Smooth muscle cell (in vitro differentiated cells): ENCODE measurements at regions not wholly inside any gene's neighbourhood (a gene's known extent, or its start where the extent isn't known, plus 50 kb on each side); places are given as distances from the start of the nearest gene placed in this dataset.

Experiments
- DNase-seq: peaks from one replicate; lab custom pipeline; 2025; ENCODE audit not compliant: unreplicated experiment; lab: John Stamatoyannopoulos, UW
- H2AFZ ChIP-seq: fragments of 200-600 bp; sonication (generic); 2 replicates; pipeline ENCODE4 v1.6.0; 2016; ENCODE audit warnings: antibody characterized with exemption, low read depth, mild to moderate bottlenecking
- H3F3A ChIP-seq: fragments of 200-600 bp; sonication (generic); 2 replicates; pipeline ENCODE4 v1.6.0; 2017; ENCODE audit warnings: antibody characterized with exemption, low read depth
- H3K27ac ChIP-seq: fragments of 200-600 bp; sonication (generic); 2 replicates; pipeline ENCODE4 v1.5.1; 2016; ENCODE audit warnings: low read depth, mild to moderate bottlenecking
- H3K27me3 ChIP-seq: fragments of 200-600 bp; sonication (generic); 2 replicates; pipeline ENCODE4 v1.6.1; 2016; ENCODE audit warnings: low read depth, mild to moderate bottlenecking
- H3K36me3 ChIP-seq: fragments of 200-600 bp; sonication (generic); 2 replicates; pipeline ENCODE4 v1.5.1; 2016; ENCODE audit warnings: low read depth
- H3K4me1 ChIP-seq: fragments of 200-600 bp; sonication (generic); 2 replicates; pipeline ENCODE4 v1.5.1; 2016; ENCODE audit warnings: low read depth
- H3K4me2 ChIP-seq: fragments of 200-600 bp; sonication (generic); 2 replicates; pipeline ENCODE4 v1.6.0; 2016; ENCODE audit warnings: mild to moderate bottlenecking
- H3K4me3 ChIP-seq: fragments of 200-600 bp; sonication (generic); 2 replicates; pipeline ENCODE4 v1.5.1; 2016; ENCODE audit warnings: mild to moderate bottlenecking
- H3K79me2 ChIP-seq: fragments of 200-600 bp; sonication (generic); 2 replicates; pipeline ENCODE4 v1.6.0; 2016; ENCODE audit warnings: low read depth, mild to moderate bottlenecking
- H3K9ac ChIP-seq: fragments of 200-600 bp; sonication (generic); 2 replicates; pipeline ENCODE4 v1.6.0; 2016; ENCODE audit warnings: low read depth
- H3K9me3 ChIP-seq: fragments of 200-600 bp; sonication (generic); replicated peaks from 2 replicates; pipeline ENCODE4 v1.5.1; 2016; ENCODE audit warnings: low read depth
- H4K20me1 ChIP-seq: fragments of 200-600 bp; sonication (generic); 2 replicates; pipeline ENCODE4 v1.6.0; 2016; ENCODE audit warnings: low read depth
- WGBS: methylation state at CpG from one replicate; pipeline ENCODE4 v1.1.7; 2016; ENCODE audit warnings: low lambda C conversion rate; 5-methylcytosine and 5-hydroxymethylcytosine counted together
- TF ChIP-seq, protein P1 (sequence below): fragments of 200-600 bp; sonication (generic); IDR thresholded peaks from 2 replicates; pipeline ENCODE4 v1.5.1; 2017; ENCODE audit warnings: borderline replicate concordance, mild to moderate bottlenecking, antibody characterized with exemption; ENCODE audit not compliant: insufficient read depth, poor library complexity, severe bottlenecking

- no peak for DNase-seq
- no peak overlapping the region for H3K4me3 ChIP-seq
- H3K27ac ChIP-seq, result no peak overlapping the region
- no peak overlapping the region for H2AFZ ChIP-seq
- H3K36me3 ChIP-seq, result no peaks in the 10 kb centered on the region
- H3F3A ChIP-seq, result no peaks in the 10 kb centered on the region
- H3K4me1 ChIP-seq, result no peaks in the 10 kb centered on the region
- H3K27me3 ChIP-seq, result no peaks in the 10 kb centered on the region
- 98% methylated on average over 6 of the region's 6 CpGs for WGBS
- no peaks in the 10 kb centered on the region for H4K20me1 ChIP-seq
- H3K9me3 ChIP-seq, result no peaks in the 10 kb centered on the region
- H3K4me2 ChIP-seq, result no peak overlapping the region
- H3K79me2 ChIP-seq, result no peaks in the 10 kb centered on the region
- no peak overlapping the region for H3K9ac ChIP-seq
- TF ChIP-seq, protein P1, sequence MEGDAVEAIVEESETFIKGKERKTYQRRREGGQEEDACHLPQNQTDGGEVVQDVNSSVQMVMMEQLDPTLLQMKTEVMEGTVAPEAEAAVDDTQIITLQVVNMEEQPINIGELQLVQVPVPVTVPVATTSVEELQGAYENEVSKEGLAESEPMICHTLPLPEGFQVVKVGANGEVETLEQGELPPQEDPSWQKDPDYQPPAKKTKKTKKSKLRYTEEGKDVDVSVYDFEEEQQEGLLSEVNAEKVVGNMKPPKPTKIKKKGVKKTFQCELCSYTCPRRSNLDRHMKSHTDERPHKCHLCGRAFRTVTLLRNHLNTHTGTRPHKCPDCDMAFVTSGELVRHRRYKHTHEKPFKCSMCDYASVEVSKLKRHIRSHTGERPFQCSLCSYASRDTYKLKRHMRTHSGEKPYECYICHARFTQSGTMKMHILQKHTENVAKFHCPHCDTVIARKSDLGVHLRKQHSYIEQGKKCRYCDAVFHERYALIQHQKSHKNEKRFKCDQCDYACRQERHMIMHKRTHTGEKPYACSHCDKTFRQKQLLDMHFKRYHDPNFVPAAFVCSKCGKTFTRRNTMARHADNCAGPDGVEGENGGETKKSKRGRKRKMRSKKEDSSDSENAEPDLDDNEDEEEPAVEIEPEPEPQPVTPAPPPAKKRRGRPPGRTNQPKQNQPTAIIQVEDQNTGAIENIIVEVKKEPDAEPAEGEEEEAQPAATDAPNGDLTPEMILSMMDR, result no peak
These were observed 763.9 kb downstream of the HACE1 start for GRCh38 chr6:104095661-104096416.

- Histone ChIP-seq H3K27me3 (no peaks in the 10 kb centered on the region), H3K27ac (no peak overlapping the region), H4K20me1 (no peaks in the 10 kb centered on the region), H3K4me3 (no peak overlapping the region), H3K36me3 (no peaks in the 10 kb centered on the region), H3K4me1 (no peaks in the 10 kb centered on the region), H3K9ac (no peak overlapping the region), H3F3A (no peaks in the 10 kb centered on the region), H3K9me3 (no peaks in the 10 kb centered on the region), H3K79me2 (no peaks in the 10 kb centered on the region), H3K4me2 (no peak overlapping the region), H2AFZ (no peak overlapping the region)
- 78% methylated on average over 1 of the region's 1 CpG for WGBS
- DNase-seq, result no peak
- TF ChIP-seq, protein P1, result no peak
These were observed 772.0 kb downstream of the HACE1 start for GRCh38 chr6:104087765-104088164.

DNA sequence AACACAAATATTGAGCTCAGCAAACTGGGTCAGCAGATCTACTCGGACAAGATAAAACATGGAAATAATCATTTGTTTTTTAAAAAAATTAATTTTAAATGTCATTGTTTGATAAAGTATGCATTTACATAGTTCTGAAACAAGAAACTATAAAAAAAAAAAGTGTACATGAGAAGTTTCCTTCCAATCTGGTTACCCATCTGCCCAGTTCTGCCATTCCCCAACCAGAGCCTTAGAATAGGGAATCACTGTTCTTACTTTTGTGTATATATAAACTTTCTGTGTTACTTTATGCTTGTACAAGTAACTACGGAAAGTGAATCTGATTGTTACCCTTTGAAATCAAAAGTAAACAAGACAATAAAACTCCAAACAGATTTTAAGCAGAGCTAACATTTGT, 791.4 kb downstream of the HACE1 start:
- H3K79me2 ChIP-seq, result no peaks in the 10 kb centered on the region
- H2AFZ ChIP-seq, result no peak overlapping the region
- DNase-seq, result no peak
- no peak overlapping the region for H3K4me2 ChIP-seq
- 93% methylated on average over 2 of the region's 2 CpGs for WGBS
- no peaks in the 10 kb centered on the region for H3K4me1 ChIP-seq
- no peak overlapping the region for H3K4me3 ChIP-seq
- H4K20me1 ChIP-seq, result no peaks in the 10 kb centered on the region
- H3F3A ChIP-seq, result no peaks in the 10 kb centered on the region
- H3K27me3 ChIP-seq, result no peaks in the 10 kb centered on the region
- no peaks in the 10 kb centered on the region for H3K36me3 ChIP-seq
- no peak overlapping the region for H3K27ac ChIP-seq
- TF ChIP-seq, protein P1, result no peak
- H3K9ac ChIP-seq, result no peak overlapping the region
- H3K9me3 ChIP-seq, result no peaks in the 10 kb centered on the region

DNA sequence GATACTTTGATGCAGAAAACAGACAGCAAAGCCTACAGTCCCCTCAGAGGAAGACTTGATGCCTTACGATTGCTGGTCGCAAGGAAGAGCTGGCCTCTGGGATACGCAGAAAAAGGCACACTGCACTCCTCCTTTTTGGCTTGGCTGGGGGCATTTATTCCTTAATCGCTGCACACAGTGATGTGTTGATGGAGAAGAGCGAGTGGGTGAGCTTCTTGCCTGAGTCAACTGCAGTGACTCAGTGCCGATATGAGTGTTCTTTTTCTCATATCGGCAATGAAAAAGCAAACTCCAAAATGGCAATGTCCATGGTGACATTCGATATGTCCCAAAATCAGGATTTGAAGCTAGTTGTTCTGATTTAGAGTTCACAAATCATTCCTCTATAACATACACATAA, 794.8 kb downstream of the HACE1 start:
- Histone ChIP-seq H3F3A (no peaks in the 10 kb centered on the region), H3K79me2 (no peaks in the 10 kb centered on the region), H4K20me1 (no peaks in the 10 kb centered on the region), H3K9ac (no peak overlapping the region), H3K4me3 (no peak overlapping the region), H3K4me2 (no peak overlapping the region), H3K27me3 (no peaks in the 10 kb centered on the region), H3K9me3 (no peaks in the 10 kb centered on the region), H2AFZ (no peak overlapping the region), H3K36me3 (no peaks in the 10 kb centered on the region), H3K4me1 (no peaks in the 10 kb centered on the region), H3K27ac (no peak overlapping the region)
- no peak for DNase-seq
- WGBS, result 73% methylated on average over 8 of the region's 8 CpGs
- TF ChIP-seq, protein P1, result no peak
